GM21825 (cell line): ENCODE measurements at regions not wholly inside any gene's neighbourhood (a gene's known extent, or its start where the extent isn't known, plus 50 kb on each side); places are given as distances from the start of the nearest gene placed in this dataset.

Experiments
- ATAC-seq: cut with Tn5 transposase; IDR thresholded peaks from one replicate; pipeline ENCODE4 v1.9.1; 2021; ENCODE audit warnings: mild to moderate bottlenecking, moderate library complexity; ENCODE audit not compliant: unreplicated experiment

DNA sequence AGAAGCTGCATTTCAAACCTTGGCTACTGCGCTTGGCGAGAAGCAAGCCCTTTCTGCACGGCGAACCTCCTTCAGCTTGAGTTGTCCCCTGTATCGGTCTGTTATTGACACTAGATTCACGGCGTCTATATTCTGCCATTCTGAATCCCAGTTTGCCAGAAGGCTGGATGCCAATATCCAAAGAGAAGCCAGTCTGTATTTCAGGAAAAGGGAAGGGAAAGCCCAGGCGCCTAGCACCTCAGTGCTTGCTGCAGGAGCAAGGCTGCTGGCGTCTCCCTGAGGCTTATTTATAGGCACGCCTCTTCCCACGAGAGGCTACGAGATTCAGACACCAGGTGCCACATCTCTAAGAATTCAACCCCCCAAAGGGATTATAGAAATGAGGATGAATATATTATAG, 89.6 kb upstream of the CDH4 start:
- no peak for ATAC-seq

DNA sequence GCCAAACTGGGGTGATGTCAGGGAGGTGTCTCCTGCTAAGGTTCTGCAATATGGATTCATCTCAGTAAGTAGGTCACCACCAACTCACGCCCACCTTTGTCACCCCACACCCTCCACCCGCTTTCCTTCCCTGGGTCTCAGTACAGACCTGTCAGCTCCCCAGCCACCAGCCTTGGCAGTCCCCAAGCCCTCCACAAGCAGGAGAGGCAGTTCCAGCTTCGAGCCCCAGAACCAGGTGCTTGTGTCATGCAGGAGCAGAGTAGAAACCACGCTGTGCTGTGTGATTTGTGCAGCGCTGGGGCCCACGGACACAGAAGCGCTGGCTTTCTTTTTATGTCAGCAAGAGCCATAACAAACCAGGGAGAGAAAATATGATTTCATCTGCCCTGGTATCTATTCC, 89.0 kb upstream of the CDH4 start:
- no peak for ATAC-seq

DNA sequence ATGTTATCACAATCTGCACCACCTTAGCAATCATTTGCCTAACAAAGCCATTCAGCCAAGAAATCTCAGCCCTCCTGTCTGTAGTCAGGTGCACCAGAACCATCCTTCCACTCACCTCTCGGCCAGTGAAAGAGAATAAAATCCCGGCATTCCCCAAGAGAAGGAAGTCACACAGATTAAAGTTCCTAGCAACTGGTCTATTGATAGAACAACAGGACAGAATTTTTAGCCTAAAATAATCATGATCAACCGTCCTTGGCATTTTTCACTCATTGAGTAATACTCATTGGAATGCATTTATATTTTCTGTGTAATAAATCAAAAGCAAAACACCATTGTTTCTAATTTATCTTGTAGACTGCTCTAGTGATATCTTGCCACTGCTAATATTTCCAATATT, 85.7 kb upstream of the CDH4 start:
- ATAC-seq: no peak

DNA sequence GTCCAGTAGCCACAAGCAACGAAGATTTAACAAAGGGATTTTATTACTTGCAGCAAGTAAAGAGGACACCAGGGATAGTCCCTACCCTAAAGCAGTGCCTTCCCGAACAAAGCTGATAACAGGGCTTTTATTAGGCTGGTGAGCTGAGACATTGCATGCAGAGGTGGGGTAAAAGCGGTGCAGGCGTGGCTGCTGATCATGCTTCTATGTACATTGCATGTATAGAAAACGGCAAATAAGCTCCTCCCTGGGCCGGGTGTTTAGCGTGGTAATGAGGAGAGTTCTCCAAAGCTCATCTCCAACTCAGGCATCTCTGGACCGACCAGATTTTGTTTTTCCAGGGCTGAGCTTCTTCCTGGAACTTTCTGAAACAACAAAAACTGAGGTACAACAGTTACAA, 83.5 kb upstream of the CDH4 start:
- ATAC-seq: no peak

DNA sequence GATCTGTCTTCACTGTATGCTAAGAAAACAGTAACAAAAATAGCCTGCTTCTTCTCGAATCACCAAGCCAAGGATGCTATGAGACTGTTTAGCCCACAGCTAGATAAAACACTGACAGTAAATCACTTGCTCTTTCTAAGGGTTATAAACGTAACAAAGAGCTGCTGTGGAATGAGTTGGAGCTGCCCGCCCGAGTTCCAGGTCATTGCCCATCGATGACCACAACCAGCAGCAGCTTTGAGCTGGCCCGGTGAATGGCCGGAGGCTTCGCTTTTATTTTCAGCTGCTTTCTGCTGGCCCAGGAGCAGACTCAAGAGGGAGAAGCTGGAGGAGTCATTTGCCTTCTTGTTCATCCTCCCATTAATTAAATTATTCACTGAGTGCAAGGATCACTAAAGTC, 82.2 kb upstream of the CDH4 start:
- no peak for ATAC-seq

DNA sequence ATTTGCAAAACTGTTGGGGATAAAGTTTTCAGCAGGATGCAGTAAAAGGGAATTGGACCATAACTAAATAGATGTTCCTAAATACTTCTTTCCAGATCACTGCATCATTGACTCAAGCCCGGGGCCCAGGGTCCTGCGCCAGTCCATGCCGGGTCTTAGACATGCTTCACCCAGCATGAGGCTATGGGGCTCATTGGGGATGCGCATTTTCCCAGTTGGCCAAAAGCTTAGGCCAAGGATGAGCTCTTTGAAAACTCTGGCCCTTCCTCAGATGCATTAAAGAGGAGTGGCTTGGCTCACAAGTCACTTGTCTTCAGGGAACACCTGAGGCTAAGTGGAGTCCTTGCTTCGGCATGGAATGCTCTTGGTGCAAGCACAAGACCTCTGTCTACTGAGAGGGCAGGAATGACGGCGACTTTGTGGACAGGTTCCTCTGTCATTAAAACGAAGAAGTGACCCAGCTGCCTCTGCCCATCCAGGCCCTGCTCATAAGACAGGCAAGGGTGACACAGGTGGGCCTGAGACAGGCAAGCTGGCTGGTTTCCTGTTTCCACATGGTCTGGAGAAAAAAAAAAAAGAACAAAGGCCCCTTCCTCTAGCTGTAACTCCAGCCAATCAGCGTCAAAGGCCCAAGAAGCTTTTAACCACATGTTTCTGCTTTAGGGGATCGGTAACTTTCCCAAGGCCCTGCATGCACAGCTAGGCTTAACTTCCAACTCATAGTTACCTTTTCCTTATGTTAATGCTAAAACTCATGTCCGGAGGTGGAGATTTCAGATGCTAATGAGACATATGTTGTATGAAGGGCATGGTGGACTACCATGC, 81.4 kb upstream of the CDH4 start:
- ATAC-seq: no peak

DNA sequence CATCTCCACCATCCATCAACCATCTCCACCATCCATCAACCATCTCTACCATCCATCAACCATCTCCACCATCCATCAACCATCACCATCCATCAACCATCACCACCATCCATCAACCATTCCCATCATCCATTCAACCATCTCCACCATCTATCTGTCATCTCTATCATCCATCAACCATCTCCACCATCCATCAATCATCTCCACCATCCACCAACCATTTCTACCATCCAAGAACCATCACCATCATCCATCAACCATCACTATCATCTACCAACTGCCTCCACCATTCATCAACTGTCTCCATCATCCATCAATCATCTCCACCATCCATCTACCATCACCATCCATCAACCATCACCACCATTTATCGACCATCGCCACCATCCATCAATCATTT, 78.8 kb upstream of the CDH4 start:
- no peak for ATAC-seq

DNA sequence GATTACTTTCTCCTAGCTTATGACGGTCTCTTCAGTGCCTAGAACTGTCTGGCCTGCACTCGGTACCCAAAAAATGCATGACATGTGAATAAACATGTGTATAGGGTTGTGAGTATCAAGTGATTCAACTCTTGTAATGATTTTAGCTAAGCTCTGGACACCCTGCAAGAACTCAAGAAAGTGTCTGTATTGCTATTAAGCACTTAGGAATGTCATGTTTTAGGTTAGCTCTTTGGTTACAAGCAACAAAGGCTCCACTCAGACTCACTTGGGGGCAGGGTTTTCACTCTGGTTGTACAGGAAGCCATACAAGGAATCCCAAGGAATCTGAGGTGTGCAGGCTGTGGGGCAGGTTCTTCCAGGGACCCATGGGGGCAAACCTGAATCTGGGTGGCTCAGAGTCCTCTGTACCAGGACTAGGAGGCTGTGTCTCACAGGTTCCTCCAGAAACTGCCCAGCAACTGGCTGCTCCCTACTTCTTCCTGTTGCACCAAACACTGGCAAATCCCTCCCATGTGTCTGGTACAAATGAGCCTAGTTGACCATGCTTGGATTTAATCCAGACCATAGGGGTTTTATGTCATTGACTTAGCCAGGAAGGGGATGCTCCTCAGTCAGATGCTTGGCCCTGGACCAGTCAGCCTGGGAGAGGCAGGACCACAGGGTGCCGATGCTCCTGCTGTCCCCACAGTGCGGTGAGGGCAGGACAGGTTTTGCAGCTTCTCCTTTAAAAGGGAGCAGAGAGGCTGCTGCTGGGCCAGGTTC, 77.9 kb upstream of the CDH4 start:
- ATAC-seq: no peak

DNA sequence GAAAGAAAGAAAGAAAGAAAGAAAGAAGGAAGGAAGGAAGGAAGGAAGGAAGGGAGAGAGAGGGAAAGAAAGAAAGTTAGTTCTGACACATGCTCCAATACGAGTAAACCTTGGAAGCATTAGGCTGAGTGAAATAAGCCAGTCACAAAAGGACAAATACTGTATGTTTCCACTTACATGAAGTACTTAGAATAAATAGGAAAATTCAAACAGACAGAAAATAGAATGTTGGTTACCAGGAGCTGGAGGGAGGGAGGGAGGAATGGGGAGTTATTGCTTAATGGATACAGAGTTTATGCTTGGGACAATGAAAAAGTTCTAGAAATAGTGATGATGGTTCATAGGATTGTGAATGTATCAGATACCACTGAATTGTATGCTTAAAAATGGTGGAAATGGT, 75.2 kb upstream of the CDH4 start:
- no peak for ATAC-seq

DNA sequence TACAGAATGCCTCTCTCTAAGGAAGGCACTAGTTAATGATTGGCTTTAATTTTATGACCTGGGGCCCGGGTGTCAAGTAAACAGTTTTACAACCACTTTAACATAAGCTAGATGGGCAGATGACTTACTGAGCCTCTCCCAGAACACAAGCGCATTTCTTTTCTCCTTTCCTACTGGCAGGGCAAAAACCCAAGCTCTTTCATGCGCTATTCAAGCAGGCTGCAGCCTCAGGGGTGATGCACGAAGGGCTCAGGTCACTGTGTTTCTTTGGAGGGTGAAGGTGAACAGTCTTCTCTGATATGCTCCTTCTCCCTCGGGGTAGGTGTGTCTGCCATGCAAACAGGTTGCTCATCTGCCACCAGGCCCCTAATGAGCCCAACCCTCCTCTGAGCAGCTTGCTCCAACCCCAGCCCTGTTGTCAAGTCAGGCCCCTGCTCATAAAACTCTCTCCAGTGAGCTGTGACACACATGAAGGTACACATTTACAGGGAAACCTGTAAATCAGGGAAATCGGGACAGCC, 73.5 kb upstream of the CDH4 start:
- ATAC-seq: no peak

DNA sequence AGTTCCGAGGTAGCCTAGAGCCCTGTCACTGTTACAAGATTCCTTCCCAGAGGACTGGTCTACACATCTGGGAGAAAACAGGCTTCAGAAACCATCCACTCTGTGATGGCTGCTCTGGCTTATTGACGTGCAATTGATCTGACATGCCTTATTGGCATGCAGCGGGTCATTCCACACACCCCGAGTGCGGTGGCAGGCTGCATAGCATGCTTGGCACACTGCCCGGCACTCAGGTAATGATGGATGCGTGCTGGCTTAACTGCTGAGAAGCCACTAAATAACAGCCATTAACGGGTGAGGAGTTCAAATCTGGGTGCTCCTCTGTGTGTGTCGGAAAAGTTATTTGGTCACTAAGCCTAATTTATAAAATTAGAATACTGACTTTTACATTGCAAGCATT, 67.9 kb upstream of the CDH4 start:
- no peak for ATAC-seq

DNA sequence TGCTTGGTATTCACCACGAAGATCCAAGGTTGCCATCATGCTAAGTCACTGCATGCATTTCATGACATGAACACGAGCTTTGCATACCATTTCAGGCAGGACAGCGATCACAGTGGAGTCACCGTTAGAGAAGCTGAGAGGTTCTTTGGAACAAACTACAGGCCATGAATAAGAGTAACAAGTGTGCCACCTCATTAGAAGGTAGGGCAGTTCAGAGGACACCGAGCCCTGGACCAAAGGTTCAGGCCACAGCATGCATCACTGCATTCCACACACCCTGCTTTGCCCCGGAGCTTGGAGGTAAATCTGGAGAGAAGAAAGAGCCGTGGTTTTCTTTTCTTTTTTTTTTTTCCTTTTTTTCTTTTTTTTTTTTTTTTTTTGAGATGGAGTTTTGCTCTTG, 66.9 kb upstream of the CDH4 start:
- ATAC-seq: no peak

DNA sequence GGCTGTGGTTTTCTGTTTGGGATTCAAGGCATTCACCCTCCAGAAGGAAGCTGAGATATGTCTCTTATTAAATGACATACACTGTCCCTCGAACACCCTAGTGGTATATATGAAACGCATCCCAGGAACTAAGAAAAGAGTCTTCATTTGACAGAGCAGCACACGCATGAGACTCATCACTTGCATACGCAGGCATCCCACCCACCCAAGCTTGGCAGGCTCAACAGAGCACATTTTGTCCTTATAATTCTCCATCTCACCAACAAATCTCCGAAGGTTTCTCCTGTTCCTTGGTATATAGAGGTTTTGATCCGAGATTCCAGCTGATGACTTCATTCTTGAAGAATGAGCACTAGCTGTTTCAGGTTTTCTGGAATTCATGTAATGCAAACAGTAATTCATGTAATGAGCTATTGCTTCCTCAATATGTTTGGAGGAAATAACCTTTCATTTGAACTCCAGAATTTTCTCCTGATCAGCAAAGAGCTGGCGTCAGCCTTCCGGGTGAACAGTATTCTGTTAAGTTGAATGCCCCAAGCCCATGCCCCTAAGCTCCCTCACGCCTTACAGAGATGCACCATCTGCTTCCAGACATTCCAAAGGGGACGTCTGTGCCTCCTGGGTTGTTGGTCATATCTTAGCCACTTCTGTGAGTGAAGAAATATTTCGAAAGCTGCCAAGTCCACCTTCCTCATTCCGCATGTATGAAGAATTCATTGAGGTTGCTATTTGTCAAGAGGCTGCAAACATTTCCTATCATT, 66.0 kb upstream of the CDH4 start:
- ATAC-seq: no peak

DNA sequence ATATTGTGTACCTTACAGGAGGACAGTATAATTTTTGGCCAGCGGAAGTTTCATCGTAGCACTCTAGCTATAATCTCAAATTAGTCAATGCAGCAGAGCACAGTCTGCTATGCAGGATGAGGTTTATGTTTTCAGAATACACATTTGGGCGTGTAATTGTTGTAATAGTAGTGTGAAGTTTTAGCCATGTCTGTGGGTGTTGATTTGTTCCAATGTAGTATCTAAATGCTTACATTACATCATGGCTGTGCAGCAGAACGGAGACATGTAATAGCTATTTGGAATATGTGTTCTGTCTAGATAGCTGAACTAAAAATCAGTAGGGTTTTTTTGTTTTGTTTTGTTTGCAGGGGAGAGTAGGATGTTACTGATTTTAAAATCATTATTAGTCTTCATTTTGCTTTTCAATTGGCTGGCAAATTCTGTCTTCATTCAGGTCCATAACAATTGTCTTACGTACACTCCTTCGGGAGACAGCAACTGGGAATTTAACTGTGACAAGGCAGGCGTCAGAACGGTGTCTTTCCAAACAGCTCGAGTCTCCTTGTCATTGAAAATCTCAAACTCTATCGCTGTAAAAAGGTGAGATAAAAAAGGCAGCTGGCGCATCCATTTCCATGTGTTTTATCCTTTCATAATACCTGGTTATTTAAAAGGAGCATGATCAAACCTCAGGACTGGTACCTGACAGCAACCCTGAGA, 65.1 kb upstream of the CDH4 start:
- ATAC-seq: no peak

DNA sequence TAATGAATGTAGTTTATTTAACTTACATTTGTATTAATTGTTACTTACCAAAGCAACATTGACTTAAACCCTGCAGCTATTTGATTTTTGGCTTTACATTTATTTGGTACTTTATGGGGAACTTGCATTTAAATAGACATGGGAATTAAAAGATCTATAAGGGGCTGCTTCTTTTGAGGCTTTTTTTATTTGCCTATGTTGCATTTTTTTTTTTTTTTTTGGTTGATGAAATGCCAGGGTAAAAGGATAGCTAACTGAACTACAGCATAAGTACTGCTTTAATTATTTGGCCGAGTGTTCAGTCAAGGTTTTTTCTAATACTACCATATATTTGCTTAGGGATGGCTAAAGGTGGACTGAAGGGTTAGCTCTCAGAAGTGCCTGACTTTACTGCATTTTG, 62.5 kb upstream of the CDH4 start:
- no peak for ATAC-seq

DNA sequence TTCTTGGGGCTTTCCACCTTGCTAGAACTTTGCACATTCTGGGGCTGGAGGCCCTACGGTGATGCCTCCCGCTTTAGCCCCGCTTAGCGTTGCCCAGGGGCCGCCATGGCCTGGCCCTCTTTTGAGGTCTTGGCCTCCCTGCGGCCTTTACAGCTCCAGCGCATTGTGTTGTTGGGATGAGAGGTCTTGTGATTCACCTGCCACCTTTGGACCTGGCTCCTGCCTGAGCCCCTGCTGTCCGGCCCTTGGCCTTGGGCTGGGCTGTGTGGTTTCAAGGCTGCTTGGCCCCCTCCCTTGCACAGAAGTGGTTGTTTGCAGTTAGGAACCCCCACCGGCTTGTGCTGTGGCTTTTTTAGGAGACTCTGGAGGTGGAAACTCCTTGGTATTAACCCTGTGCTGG, 61.0 kb upstream of the CDH4 start:
- no peak for ATAC-seq

DNA sequence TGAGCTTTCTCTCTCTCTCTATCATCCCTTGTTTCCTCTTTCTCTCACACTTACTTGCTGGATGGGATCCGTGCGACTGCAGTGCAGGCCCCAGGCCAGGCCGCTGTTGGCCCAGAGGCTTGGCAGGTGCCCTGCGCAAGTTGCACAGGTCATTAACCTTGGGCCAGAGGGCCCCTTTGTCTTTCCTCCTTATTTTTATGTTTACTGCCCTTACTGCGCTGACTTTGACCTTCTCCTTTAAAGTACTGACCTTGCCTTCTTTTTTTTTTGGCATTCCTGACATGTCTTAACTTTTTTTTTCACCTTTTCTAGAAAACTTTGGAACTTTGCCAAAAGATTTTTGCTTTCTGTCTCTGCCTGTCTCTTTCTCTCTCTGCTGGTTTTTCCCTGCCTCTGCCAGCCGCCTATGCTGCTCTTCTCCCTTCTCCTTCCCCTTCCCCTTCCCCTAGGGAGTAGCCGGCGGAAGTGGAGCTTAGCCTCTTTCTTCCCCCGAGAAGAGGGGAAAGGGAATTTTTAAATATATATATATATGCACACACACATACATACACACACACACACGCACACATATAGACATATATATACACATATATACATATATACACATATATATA, 59.6 kb upstream of the CDH4 start:
- ATAC-seq: no peak

DNA sequence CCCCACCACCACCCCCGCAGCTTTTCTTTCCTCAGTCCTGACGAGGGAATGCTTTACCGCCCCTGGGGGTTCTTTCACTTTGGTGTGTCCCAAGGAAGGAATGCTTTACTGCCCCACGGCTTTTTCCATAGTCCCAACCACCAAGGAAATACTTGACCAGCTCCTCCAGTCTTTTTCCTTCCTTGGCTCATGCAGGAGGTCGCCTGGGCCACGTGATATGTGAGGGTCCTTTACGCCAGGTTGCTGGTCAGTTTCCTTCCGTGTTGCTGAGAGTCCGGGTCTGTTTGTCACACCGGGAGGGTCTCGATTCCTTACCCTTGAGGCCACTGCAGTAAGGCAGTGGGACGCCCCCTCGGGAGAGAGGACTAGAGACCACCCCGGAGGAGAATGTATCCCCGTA, 58.9 kb upstream of the CDH4 start:
- ATAC-seq: no peak
